K562 (cell line): ENCODE measurements at regions not wholly inside any gene's neighbourhood (a gene's known extent, or its start where the extent isn't known, plus 50 kb on each side); places are given as distances from the start of the nearest gene placed in this dataset.

Experiments used
- EZH2 ChIP-seq: IDR thresholded peaks from 2 replicates; pipeline ENCODE4 v1.6.1; 2012; ENCODE audit warnings: low read depth, mild to moderate bottlenecking, inconsistent platforms, low read length, borderline replicate concordance
- ZC3H4 ChIP-seq: sonication (generic); formaldehyde crosslinking; IDR thresholded peaks from 2 replicates; pipeline ENCODE4 v1.9.0; 2021; ENCODE audit warnings: missing genetic modification reagents, borderline replicate concordance
- ZNF217 ChIP-seq: sonication (generic); formaldehyde crosslinking; IDR thresholded peaks from 2 replicates; pipeline ENCODE4 v1.8.0; 2022; ENCODE audit warnings: mild to moderate bottlenecking, missing genetic modification reagents
- ZNF274 ChIP-seq: IDR thresholded peaks from 2 replicates; pipeline ENCODE4 v1.6.1; 2011; ENCODE audit warnings: low read depth, mild to moderate bottlenecking, low read length, moderate library complexity, borderline replicate concordance
- ZNF324 ChIP-seq: fragments of 250-450 bp; sonication (Bioruptor Pico); IDR thresholded peaks from 2 replicates; pipeline ENCODE4 v1.4.0; 2020; ENCODE audit warnings: mild to moderate bottlenecking
- ZNF354B ChIP-seq: fragments of 250-450 bp; sonication (Bioruptor Pico); IDR thresholded peaks from 2 replicates; pipeline ENCODE4 v1.4.0; 2020
- TF ChIP-seq, protein P1 (sequence below), 3 experiments: IDR thresholded peaks in 2 of 3; conservative IDR thresholded peaks in 1 of 3; 2 replicates each; pipeline ENCODE4 v1.5.1; 2011 to 2012; ENCODE audit warnings: low read length in 3 of 3, mild to moderate bottlenecking in 3 of 3, control low read depth in 2 of 3, improper control_type of control experiment in 1 of 3, inconsistent platforms in 1 of 3, low read depth in 1 of 3, mixed read lengths in 1 of 3, moderate library complexity in 1 of 3; ENCODE audit not compliant: insufficient read depth in 2 of 3
- TF ChIP-seq, protein P2 (sequence below): fragments of 150-350 bp; IDR thresholded peaks from 2 replicates; pipeline ENCODE4 v1.6.1; 2014; ENCODE audit warnings: low read depth, mild to moderate bottlenecking, low read length, borderline replicate concordance
- TF ChIP-seq, protein P3 (sequence below), 2 experiments: fragments of 450-650 bp in 1 of 2; sonication (generic) in 1 of 2; formaldehyde crosslinking; conservative IDR thresholded peaks; 2 replicates each; pipeline versions ENCODE4 v1.4.0 to v1.8.1; 2020 to 2022; ENCODE audit warnings: mild to moderate bottlenecking in 1 of 2, missing genetic modification reagents in 1 of 2

DNA sequence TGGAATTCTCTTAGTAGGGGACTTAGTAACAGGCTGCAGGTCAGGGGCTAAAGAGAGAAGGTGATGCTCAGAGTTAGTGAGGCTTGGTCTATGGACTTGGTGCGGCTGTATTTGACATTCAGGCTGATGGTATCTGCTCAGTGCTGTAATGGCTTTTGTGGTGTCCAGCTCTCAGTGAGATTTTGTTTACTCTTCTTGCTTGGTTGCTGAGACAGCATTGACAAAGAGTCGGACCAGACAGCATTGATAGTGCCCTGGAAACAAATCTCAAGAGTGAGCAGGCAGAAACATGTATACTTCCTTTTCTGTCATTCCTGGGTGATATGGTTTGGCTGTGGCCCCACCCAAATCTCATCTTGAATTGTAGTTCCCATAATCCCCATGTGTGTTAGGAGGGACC is 202.0 kb downstream of the STK31 start:
- TF ChIP-seq, protein P1, sequence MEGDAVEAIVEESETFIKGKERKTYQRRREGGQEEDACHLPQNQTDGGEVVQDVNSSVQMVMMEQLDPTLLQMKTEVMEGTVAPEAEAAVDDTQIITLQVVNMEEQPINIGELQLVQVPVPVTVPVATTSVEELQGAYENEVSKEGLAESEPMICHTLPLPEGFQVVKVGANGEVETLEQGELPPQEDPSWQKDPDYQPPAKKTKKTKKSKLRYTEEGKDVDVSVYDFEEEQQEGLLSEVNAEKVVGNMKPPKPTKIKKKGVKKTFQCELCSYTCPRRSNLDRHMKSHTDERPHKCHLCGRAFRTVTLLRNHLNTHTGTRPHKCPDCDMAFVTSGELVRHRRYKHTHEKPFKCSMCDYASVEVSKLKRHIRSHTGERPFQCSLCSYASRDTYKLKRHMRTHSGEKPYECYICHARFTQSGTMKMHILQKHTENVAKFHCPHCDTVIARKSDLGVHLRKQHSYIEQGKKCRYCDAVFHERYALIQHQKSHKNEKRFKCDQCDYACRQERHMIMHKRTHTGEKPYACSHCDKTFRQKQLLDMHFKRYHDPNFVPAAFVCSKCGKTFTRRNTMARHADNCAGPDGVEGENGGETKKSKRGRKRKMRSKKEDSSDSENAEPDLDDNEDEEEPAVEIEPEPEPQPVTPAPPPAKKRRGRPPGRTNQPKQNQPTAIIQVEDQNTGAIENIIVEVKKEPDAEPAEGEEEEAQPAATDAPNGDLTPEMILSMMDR (IDR thresholded peaks at IDR 0.05 in 2 of 3, conservative IDR thresholded peaks at IDR 0.05 in 1 of 3; ENCODE audit: insufficient read depth in 2 of 3, low read depth in 1 of 3, low read length in 3 of 3), result no peak
- TF ChIP-seq, protein P2, sequence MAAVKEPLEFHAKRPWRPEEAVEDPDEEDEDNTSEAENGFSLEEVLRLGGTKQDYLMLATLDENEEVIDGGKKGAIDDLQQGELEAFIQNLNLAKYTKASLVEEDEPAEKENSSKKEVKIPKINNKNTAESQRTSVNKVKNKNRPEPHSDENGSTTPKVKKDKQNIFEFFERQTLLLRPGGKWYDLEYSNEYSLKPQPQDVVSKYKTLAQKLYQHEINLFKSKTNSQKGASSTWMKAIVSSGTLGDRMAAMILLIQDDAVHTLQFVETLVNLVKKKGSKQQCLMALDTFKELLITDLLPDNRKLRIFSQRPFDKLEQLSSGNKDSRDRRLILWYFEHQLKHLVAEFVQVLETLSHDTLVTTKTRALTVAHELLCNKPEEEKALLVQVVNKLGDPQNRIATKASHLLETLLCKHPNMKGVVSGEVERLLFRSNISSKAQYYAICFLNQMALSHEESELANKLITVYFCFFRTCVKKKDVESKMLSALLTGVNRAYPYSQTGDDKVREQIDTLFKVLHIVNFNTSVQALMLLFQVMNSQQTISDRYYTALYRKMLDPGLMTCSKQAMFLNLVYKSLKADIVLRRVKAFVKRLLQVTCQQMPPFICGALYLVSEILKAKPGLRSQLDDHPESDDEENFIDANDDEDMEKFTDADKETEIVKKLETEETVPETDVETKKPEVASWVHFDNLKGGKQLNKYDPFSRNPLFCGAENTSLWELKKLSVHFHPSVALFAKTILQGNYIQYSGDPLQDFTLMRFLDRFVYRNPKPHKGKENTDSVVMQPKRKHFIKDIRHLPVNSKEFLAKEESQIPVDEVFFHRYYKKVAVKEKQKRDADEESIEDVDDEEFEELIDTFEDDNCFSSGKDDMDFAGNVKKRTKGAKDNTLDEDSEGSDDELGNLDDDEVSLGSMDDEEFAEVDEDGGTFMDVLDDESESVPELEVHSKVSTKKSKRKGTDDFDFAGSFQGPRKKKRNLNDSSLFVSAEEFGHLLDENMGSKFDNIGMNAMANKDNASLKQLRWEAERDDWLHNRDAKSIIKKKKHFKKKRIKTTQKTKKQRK, result no peak
- TF ChIP-seq, protein P3, sequence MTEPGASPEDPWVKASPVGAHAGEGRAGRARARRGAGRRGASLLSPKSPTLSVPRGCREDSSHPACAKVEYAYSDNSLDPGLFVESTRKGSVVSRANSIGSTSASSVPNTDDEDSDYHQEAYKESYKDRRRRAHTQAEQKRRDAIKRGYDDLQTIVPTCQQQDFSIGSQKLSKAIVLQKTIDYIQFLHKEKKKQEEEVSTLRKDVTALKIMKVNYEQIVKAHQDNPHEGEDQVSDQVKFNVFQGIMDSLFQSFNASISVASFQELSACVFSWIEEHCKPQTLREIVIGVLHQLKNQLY (CRISPR knock-in tag; conservative IDR thresholded peaks at IDR 0.05), result no peak
- TF ChIP-seq ZNF274, result no peak
- no peak for TF ChIP-seq ZNF354B (CRISPR knock-in tag)
- no peak for TF ChIP-seq ZNF324 (CRISPR knock-in tag)
- TF ChIP-seq ZC3H4 (CRISPR knock-in tag), result no peak
- TF ChIP-seq EZH2, result no peak
- no peak for TF ChIP-seq ZNF217 (CRISPR knock-in tag)
